ENCODE measurements at regions not wholly inside any gene's neighbourhood (a gene's known extent, or its start where the extent isn't known, plus 50 kb on each side); places are given as distances from the start of the nearest gene placed in this dataset.

GRCh38 chr11:26198532-26199096 lies 133.3 kb upstream of the ANO3 start:
- Histone ChIP-seq H3K4me1 (ENCODE audit: insufficient read depth, low read length, poor library complexity, severe bottlenecking) (no peaks in the 10 kb centered on the region), H3K27ac (ENCODE audit: low read depth, low read length, poor library complexity, severe bottlenecking) (no peak overlapping the region), H3K36me3 (ENCODE audit: insufficient read depth, low read length) (no peaks in the 10 kb centered on the region), H3K4me3 (ENCODE audit: low read depth, low read length, poor library complexity, severe bottlenecking) (no peak overlapping the region), H3K9me2 (ENCODE audit: insufficient read depth, low read length) (no peaks in the 10 kb centered on the region), H4K20me1 (ENCODE audit: insufficient read depth, low read length) (no peaks in the 10 kb centered on the region), H3K9me3 (ENCODE audit: low read length) (no peaks in the 10 kb centered on the region), H3K4me2 (ENCODE audit: low read length) (no peak overlapping the region), H2AFZ (ENCODE audit: low read length) (no peak overlapping the region), H3K79me2 (ENCODE audit: insufficient read depth, low read depth, low read length) (no peaks in the 10 kb centered on the region)
- BruUV-seq (replicated peaks), result no TSS peak
- DNase-seq (ENCODE audit: low spot score), result no peak
- ChIA-PET CTCF (ENCODE audit: unreplicated experiment) (no interaction called here), POLR2A (no interaction called here)
- intact Hi-C loops (cut with micrococcal nuclease; ENCODE audit: unreplicated experiment), result no loop called here
- no peak for TF ChIP-seq EZH2phosphoT487 (IDR thresholded peaks at IDR 0.05; ENCODE audit: borderline replicate concordance, low read depth, low read length)
- TF ChIP-seq CTCF (conservative IDR thresholded peaks at IDR 0.05; ENCODE audit: low read length), result no peak

GRCh38 chr11:26199331-26200095 lies 132.4 kb upstream of the ANO3 start:
- Histone ChIP-seq H3K4me1 (ENCODE audit: insufficient read depth, low read length, poor library complexity, severe bottlenecking) (no peaks in the 10 kb centered on the region), H3K4me3 (ENCODE audit: low read depth, low read length, poor library complexity, severe bottlenecking) (no peak overlapping the region), H3K36me3 (ENCODE audit: insufficient read depth, low read length) (no peaks in the 10 kb centered on the region), H3K9me3 (ENCODE audit: low read length) (no peaks in the 10 kb centered on the region), H3K9me2 (ENCODE audit: insufficient read depth, low read length) (no peaks in the 10 kb centered on the region), H4K20me1 (ENCODE audit: insufficient read depth, low read length) (no peaks in the 10 kb centered on the region), H2AFZ (ENCODE audit: low read length) (peak overlapping the region; percentile 16; the same call in 1 of the 2 replicates), H3K4me2 (ENCODE audit: low read length) (no peak overlapping the region), H3K79me2 (ENCODE audit: insufficient read depth, low read depth, low read length) (no peaks in the 10 kb centered on the region), H3K27ac (ENCODE audit: low read depth, low read length, poor library complexity, severe bottlenecking) (no peak overlapping the region)
- ChIA-PET CTCF (ENCODE audit: unreplicated experiment) (no interaction called here), POLR2A (no interaction called here)
- BruUV-seq (replicated peaks), result no TSS peak
- no peak for DNase-seq (ENCODE audit: low spot score)
- TF ChIP-seq CTCF (conservative IDR thresholded peaks at IDR 0.05; ENCODE audit: low read length), result no peak
- no peak for TF ChIP-seq EZH2phosphoT487 (IDR thresholded peaks at IDR 0.05; ENCODE audit: borderline replicate concordance, low read depth, low read length)
- intact Hi-C loops (cut with micrococcal nuclease; ENCODE audit: unreplicated experiment), result no loop called here

GRCh38 chr11:26201411-26201810 lies 130.5 kb upstream of the ANO3 start:
- Histone ChIP-seq H3K79me2 (ENCODE audit: insufficient read depth, low read depth, low read length) (no peaks in the 10 kb centered on the region), H3K27ac (ENCODE audit: low read depth, low read length, poor library complexity, severe bottlenecking) (no peak overlapping the region), H3K9me3 (ENCODE audit: low read length) (no peaks in the 10 kb centered on the region), H3K4me3 (ENCODE audit: low read depth, low read length, poor library complexity, severe bottlenecking) (no peak overlapping the region), H3K36me3 (ENCODE audit: insufficient read depth, low read length) (no peaks in the 10 kb centered on the region), H3K4me2 (ENCODE audit: low read length) (no peak overlapping the region), H3K4me1 (ENCODE audit: insufficient read depth, low read length, poor library complexity, severe bottlenecking) (no peaks in the 10 kb centered on the region), H2AFZ (ENCODE audit: low read length) (no peak overlapping the region), H4K20me1 (ENCODE audit: insufficient read depth, low read length) (no peaks in the 10 kb centered on the region), H3K9me2 (ENCODE audit: insufficient read depth, low read length) (no peaks in the 10 kb centered on the region)
- ChIA-PET CTCF (ENCODE audit: unreplicated experiment) (no interaction called here), POLR2A (interaction anchor here (0.6 to 2.4 kb wide), 9 partner anchors 11 to 494 kb away, joined by 3 to 5 read pairs (median 4); no protein-coding TSS in a partner anchor)
- no TSS peak for BruUV-seq (replicated peaks)
- no peak for DNase-seq (ENCODE audit: low spot score)
- intact Hi-C loops (cut with micrococcal nuclease; ENCODE audit: unreplicated experiment), result no loop called here
- no peak for TF ChIP-seq EZH2phosphoT487 (IDR thresholded peaks at IDR 0.05; ENCODE audit: borderline replicate concordance, low read depth, low read length)
- no peak for TF ChIP-seq CTCF (conservative IDR thresholded peaks at IDR 0.05; ENCODE audit: low read length)
